ENCODE measurements at regions not wholly inside any gene's neighbourhood (a gene's known extent, or its start where the extent isn't known, plus 50 kb on each side); places are given as distances from the start of the nearest gene placed in this dataset.
"Not testable (repeated sequence)": the region's sequence is repeated elsewhere in the genome, so short reads cannot be mapped to it uniquely, and the experiment has no call there.

- H3K27me3 Mint-ChIP-seq = peaks cover 0 to 26% of the 10 kb centered on the region in 2 donors
- no peak overlapping the region for H3K4me3 Mint-ChIP-seq
- H3K36me3 Mint-ChIP-seq (ENCODE audit: insufficient read depth) = no peaks in the 10 kb centered on the region
- no peak overlapping the region for H3K27ac Mint-ChIP-seq
- ATAC-seq (replicated peaks) (no peak), DNase-seq (no peak)
- no peaks in the 10 kb centered on the region for H3K4me1 Mint-ChIP-seq (ENCODE audit: low read depth in 2 of 2)
- H3K9me3 Mint-ChIP-seq = no peaks in the 10 kb centered on the region
Observed at GRCh38 chr6:119517428-119517827, 167.9 kb upstream of the MAN1A1 start.

GRCh38 chr6:119514345-119514744 is 164.8 kb upstream of the MAN1A1 start:
- ATAC-seq (replicated peaks) (no peak), DNase-seq (no peak)
- Mint-ChIP-seq H3K27ac (no peak overlapping the region), H3K4me3 (no peak overlapping the region), H3K27me3 (peaks cover 0 to 21% of the 10 kb centered on the region in 2 donors), H3K36me3 (ENCODE audit: insufficient read depth) (no peaks in the 10 kb centered on the region), H3K9me3 (no peaks in the 10 kb centered on the region), H3K4me1 (ENCODE audit: low read depth in 2 of 2) (no peaks in the 10 kb centered on the region)

GRCh38 chr6:119511024-119511423 is 161.5 kb upstream of the MAN1A1 start:
- no peaks in the 10 kb centered on the region for H3K36me3 Mint-ChIP-seq (ENCODE audit: insufficient read depth)
- H3K4me1 Mint-ChIP-seq (ENCODE audit: low read depth in 2 of 2) = no peaks in the 10 kb centered on the region
- no peaks in the 10 kb centered on the region for H3K9me3 Mint-ChIP-seq
- H3K27ac Mint-ChIP-seq = no peak overlapping the region
- peaks cover 0 to 10% of the 10 kb centered on the region in 2 donors for H3K27me3 Mint-ChIP-seq
- H3K4me3 Mint-ChIP-seq = no peak overlapping the region
- DNase-seq (no peak), ATAC-seq (replicated peaks) (no peak)

GRCh38 chr6:119510246-119510645 is 160.7 kb upstream of the MAN1A1 start:
- Mint-ChIP-seq H3K9me3 (no peaks in the 10 kb centered on the region), H3K4me3 (no peak overlapping the region), H3K27me3 (peaks cover 0 to 10% of the 10 kb centered on the region in 2 donors), H3K36me3 (ENCODE audit: insufficient read depth) (no peaks in the 10 kb centered on the region), H3K4me1 (ENCODE audit: low read depth in 2 of 2) (no peaks in the 10 kb centered on the region), H3K27ac (no peak overlapping the region)
- no peak for DNase-seq
- no peak for ATAC-seq (replicated peaks)

- Mint-ChIP-seq H3K36me3 (ENCODE audit: insufficient read depth) (no peaks in the 10 kb centered on the region), H3K4me3 (no peak overlapping the region), H3K27ac (no peak overlapping the region), H3K27me3 (peaks cover 0 to 4% of the 10 kb centered on the region in 2 donors), H3K9me3 (no peaks in the 10 kb centered on the region), H3K4me1 (ENCODE audit: low read depth in 2 of 2) (no peaks in the 10 kb centered on the region)
- no peak for DNase-seq
- ATAC-seq (replicated peaks) = no peak
Observed at GRCh38 chr6:119506631-119507174, 157.1 kb upstream of the MAN1A1 start.

- Mint-ChIP-seq H3K4me3 (no peak overlapping the region), H3K36me3 (ENCODE audit: insufficient read depth) (no peaks in the 10 kb centered on the region), H3K27ac (no peak overlapping the region), H3K27me3 (no peaks in the 10 kb centered on the region), H3K4me1 (ENCODE audit: low read depth in 2 of 2) (no peaks in the 10 kb centered on the region), H3K9me3 (no peaks in the 10 kb centered on the region)
- DNase-seq = no peak
- ATAC-seq (replicated peaks) = no peak
Observed at GRCh38 chr6:119501798-119502483, 152.4 kb upstream of the MAN1A1 start.

- no peak for ATAC-seq (replicated peaks)
- no peaks in the 10 kb centered on the region for H3K9me3 Mint-ChIP-seq
Observed at GRCh38 chr6:119499797-119500196, 150.2 kb upstream of the MAN1A1 start.

GRCh38 chr6:119497988-119498727 is 148.6 kb upstream of the MAN1A1 start:
- ATAC-seq (replicated peaks) (no peak), DNase-seq (no peak)
- Mint-ChIP-seq H3K4me1 (ENCODE audit: low read depth in 2 of 2) (peaks cover 0 to 5% of the 10 kb centered on the region in 2 donors), H3K4me3 (no peak overlapping the region), H3K27me3 (no peaks in the 10 kb centered on the region), H3K27ac (no peak overlapping the region), H3K36me3 (ENCODE audit: insufficient read depth) (no peaks in the 10 kb centered on the region), H3K9me3 (no peaks in the 10 kb centered on the region)

More at GRCh38 chr6:119499797-119500196, 150.2 kb upstream of the MAN1A1 start:
- no peak overlapping the region for H3K27ac Mint-ChIP-seq
- no peak for DNase-seq
- H3K27me3 Mint-ChIP-seq = no peaks in the 10 kb centered on the region
- no peak overlapping the region for H3K4me3 Mint-ChIP-seq
- H3K4me1 Mint-ChIP-seq (ENCODE audit: low read depth in 2 of 2) = no peaks in the 10 kb centered on the region
- H3K36me3 Mint-ChIP-seq (ENCODE audit: insufficient read depth) = no peaks in the 10 kb centered on the region

- DNase-seq = no peak
- no peaks in the 10 kb centered on the region for H3K27me3 Mint-ChIP-seq
- no peak overlapping the region for H3K4me3 Mint-ChIP-seq
Observed at GRCh38 chr6:119495230-119495683, 145.7 kb upstream of the MAN1A1 start.

GRCh38 chr6:119493980-119494379 is 144.4 kb upstream of the MAN1A1 start:
- Mint-ChIP-seq H3K27me3 (no peaks in the 10 kb centered on the region), H3K4me1 (ENCODE audit: low read depth in 2 of 2) (peaks cover 2 to 5% of the 10 kb centered on the region in 2 donors), H3K27ac (peak overlapping the region in 1 of 2 donors; percentile 6), H3K36me3 (ENCODE audit: insufficient read depth) (no peaks in the 10 kb centered on the region), H3K4me3 (no peak overlapping the region), H3K9me3 (no peaks in the 10 kb centered on the region)
- no peak for DNase-seq
- no peak for ATAC-seq (replicated peaks)

More at GRCh38 chr6:119495230-119495683, 145.7 kb upstream of the MAN1A1 start:
- no peak for ATAC-seq (replicated peaks)
- no peak overlapping the region for H3K27ac Mint-ChIP-seq
- H3K4me1 Mint-ChIP-seq (ENCODE audit: low read depth in 2 of 2) = peaks cover 2 to 5% of the 10 kb centered on the region in 2 donors
- H3K36me3 Mint-ChIP-seq (ENCODE audit: insufficient read depth) = no peaks in the 10 kb centered on the region
- no peaks in the 10 kb centered on the region for H3K9me3 Mint-ChIP-seq

GRCh38 chr6:119491112-119491511 is 141.6 kb upstream of the MAN1A1 start:
- H3K36me3 Mint-ChIP-seq (ENCODE audit: insufficient read depth); H3K4me1 Mint-ChIP-seq (ENCODE audit: low read depth in 2 of 2); H3K4me3 Mint-ChIP-seq; DNase-seq; ATAC-seq (replicated peaks); H3K27me3 Mint-ChIP-seq; H3K9me3 Mint-ChIP-seq; H3K27ac Mint-ChIP-seq: not testable (repeated sequence)

- H3K9me3 Mint-ChIP-seq; H3K36me3 Mint-ChIP-seq (ENCODE audit: insufficient read depth); H3K4me1 Mint-ChIP-seq (ENCODE audit: low read depth in 2 of 2); DNase-seq; H3K4me3 Mint-ChIP-seq; H3K27ac Mint-ChIP-seq; H3K27me3 Mint-ChIP-seq; ATAC-seq (replicated peaks): not testable (repeated sequence)
Observed at GRCh38 chr6:119490050-119490449, 140.5 kb upstream of the MAN1A1 start.

GRCh38 chr6:119484598-119484997 is 135.0 kb upstream of the MAN1A1 start:
- Mint-ChIP-seq H3K27ac (no peak overlapping the region), H3K9me3 (no peaks in the 10 kb centered on the region), H3K4me1 (ENCODE audit: low read depth in 2 of 2) (no peaks in the 10 kb centered on the region), H3K36me3 (ENCODE audit: insufficient read depth) (no peaks in the 10 kb centered on the region), H3K27me3 (peaks cover 17 to 18% of the 10 kb centered on the region in 2 donors), H3K4me3 (no peak overlapping the region)
- ATAC-seq (replicated peaks) = no peak
- DNase-seq = no peak

- Mint-ChIP-seq H3K9me3 (no peaks in the 10 kb centered on the region), H3K4me1 (ENCODE audit: low read depth in 2 of 2) (no peaks in the 10 kb centered on the region), H3K27ac (no peak overlapping the region), H3K27me3 (peaks cover 17 to 18% of the 10 kb centered on the region in 2 donors), H3K4me3 (no peak overlapping the region), H3K36me3 (ENCODE audit: insufficient read depth) (no peaks in the 10 kb centered on the region)
- ATAC-seq (replicated peaks) = no peak
- no peak for DNase-seq
Observed at GRCh38 chr6:119483908-119484307, 134.3 kb upstream of the MAN1A1 start.

Measured in effector memory CD8-positive, alpha-beta T cell (primary cell).